SH-SY5Y (cell line): ENCODE measurements at regions not wholly inside any gene's neighbourhood (a gene's known extent, or its start where the extent isn't known, plus 50 kb on each side); places are given as distances from the start of the nearest gene placed in this dataset.

Source experiments
- GATA2 ChIP-seq: IDR thresholded peaks from 2 replicates; pipeline ENCODE4 v1.6.1; 2011; ENCODE audit warnings: mild to moderate bottlenecking, low read depth, low read length
- GATA3 ChIP-seq: IDR thresholded peaks from 2 replicates; pipeline ENCODE4 v1.6.1; 2011; ENCODE audit warnings: low read depth, mild to moderate bottlenecking, low read length, moderate library complexity

DNA sequence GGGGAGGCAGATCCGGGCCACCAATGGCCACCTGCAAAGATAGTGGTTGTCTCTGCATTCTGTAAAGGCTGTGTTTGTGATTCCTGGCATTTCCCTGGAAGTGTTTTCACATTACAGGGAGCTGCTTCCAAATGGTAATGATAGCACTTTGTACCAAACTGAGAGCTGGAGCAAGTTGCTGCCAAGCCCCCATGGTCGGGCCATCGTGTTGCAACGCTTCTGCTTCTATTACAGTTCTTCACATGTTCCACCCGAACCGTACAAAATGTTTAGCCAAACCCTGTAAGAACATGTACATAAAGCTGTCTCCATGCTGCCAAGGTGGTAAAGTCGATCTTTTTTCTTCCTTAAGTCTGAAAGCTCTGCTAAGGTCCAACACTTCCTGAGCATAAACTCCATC, 397.7 kb upstream of the NFE2L3 start:
- TF ChIP-seq GATA2 = no peak
- TF ChIP-seq GATA3 = no peak
